Sigmoid colon (tissue), 3 donors: ENCODE measurements at regions not wholly inside any gene's neighbourhood (a gene's known extent, or its start where the extent isn't known, plus 50 kb on each side); places are given as distances from the start of the nearest gene placed in this dataset.

Experiments
- CTCF ChIP-seq, 4 experiments: fragments of 450-650 bp in 3 of 4; fragments of 200-600 bp in 1 of 4; IDR thresholded peaks; one replicate each; pipeline ENCODE4 v1.5.1; 2016 to 2019; ENCODE audit warnings: antibody characterized with exemption in 4 of 4, mild to moderate bottlenecking in 3 of 4, moderate library complexity in 2 of 4
- POLR2A ChIP-seq, 2 donors: fragments of 450-650 bp; IDR thresholded peaks; one replicate each; pipeline ENCODE4 v1.6.1; 2016; ENCODE audit warnings: antibody characterized with exemption in 2 of 2, mild to moderate bottlenecking in 2 of 2, moderate library complexity in 2 of 2

- no peak for TF ChIP-seq CTCF (IDR thresholded peaks at IDR 0.05)
- TF ChIP-seq POLR2A (IDR thresholded peaks at IDR 0.05) = no peak
These were observed 1129.3 kb upstream of the RAG2 start for GRCh38 chr11:37727371-37727770.
